DOHH2 (cell line): ENCODE measurements at regions not wholly inside any gene's neighbourhood (a gene's known extent, or its start where the extent isn't known, plus 50 kb on each side); places are given as distances from the start of the nearest gene placed in this dataset.

ENCODE experiments used
- EZH2phosphoT487 ChIP-seq: fragments of 200-600 bp; sonication (generic); IDR thresholded peaks from 2 replicates; pipeline ENCODE4 v1.6.1; 2017; ENCODE audit warnings: borderline replicate concordance, mild to moderate bottlenecking, antibody characterized with exemption, low read length, moderate library complexity, mixed read lengths
- TF ChIP-seq, protein P1 (sequence below): fragments of 200-600 bp; sonication (generic); IDR thresholded peaks from one replicate; pipeline ENCODE4 v1.5.1; 2014; ENCODE audit warnings: antibody characterized with exemption, mild to moderate bottlenecking, low read depth, low read length; ENCODE audit not compliant: poor library complexity, severe bottlenecking

DNA sequence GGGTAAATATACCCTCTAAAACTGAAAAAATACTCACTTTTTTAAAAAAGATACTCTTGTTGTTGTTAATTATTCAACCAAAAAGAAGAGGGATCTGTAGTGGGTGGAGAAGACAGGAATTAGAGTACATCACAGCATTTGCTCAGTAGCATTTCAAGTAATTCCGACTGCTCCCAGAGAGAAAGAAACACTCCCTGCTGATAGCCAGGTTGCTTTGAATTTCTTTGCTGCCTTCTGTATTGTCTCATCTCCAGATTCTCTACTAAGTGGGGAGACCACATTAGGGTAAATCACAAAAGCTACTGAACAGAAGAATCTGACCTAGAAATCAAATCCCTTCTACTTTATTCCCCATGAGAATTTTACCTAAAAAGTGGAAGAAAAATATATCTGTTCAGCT, 661.1 kb downstream of the BRINP3 start:
- TF ChIP-seq, protein P1, sequence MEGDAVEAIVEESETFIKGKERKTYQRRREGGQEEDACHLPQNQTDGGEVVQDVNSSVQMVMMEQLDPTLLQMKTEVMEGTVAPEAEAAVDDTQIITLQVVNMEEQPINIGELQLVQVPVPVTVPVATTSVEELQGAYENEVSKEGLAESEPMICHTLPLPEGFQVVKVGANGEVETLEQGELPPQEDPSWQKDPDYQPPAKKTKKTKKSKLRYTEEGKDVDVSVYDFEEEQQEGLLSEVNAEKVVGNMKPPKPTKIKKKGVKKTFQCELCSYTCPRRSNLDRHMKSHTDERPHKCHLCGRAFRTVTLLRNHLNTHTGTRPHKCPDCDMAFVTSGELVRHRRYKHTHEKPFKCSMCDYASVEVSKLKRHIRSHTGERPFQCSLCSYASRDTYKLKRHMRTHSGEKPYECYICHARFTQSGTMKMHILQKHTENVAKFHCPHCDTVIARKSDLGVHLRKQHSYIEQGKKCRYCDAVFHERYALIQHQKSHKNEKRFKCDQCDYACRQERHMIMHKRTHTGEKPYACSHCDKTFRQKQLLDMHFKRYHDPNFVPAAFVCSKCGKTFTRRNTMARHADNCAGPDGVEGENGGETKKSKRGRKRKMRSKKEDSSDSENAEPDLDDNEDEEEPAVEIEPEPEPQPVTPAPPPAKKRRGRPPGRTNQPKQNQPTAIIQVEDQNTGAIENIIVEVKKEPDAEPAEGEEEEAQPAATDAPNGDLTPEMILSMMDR, result no peak
- no peak for TF ChIP-seq EZH2phosphoT487
